ENCODE measurements at regions not wholly inside any gene's neighbourhood (a gene's known extent, or its start where the extent isn't known, plus 50 kb on each side); places are given as distances from the start of the nearest gene placed in this dataset.

DNA sequence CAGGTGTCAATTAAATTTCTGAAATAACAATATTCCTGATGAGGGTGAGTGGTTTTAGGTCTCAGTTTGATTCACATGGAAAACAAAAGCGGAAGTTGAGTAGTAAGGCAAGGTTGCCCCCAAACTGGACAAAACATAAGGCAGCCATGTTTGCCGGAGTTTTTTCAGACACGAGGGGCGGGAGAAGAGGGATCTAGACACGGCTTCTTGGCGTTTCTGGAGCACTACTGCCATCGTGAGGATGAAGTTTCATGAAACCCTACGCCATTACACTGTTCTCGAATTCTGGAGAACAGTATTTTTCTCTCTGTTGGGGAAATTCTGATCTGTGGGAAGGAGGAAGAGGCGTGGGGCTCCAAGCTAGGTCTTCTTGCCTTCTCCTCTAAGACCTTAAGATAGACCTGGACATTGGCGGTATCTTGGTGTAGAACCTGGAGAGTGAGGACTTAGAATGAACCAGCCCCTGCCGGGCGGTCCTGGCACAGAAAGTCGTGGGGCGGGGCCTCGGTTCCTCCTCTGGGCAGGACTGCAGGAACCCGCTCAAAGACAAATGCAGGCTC lies 160.3 kb downstream of the OR13H1 start:
- no peak for DNase-seq (ENCODE audit: low spot score)

DNA sequence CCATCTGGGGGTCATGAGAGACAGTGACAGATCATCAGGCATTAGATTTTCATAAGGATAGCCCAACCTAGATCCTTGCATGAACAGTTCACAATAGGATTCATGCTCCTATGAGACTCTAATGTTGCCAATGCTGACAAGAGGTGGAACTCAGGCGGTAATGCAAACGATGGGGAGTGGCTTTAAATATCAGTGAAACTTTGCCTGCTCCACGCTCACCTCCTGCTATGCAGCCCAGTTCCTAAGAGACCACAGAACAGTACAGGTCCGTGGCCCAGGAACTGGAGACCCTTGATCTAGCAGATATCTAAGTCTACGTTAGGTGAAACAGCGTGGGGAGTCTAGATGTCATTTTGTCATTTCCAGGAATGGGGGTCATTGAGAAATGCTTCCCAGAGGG lies 165.7 kb downstream of the OR13H1 start:
- DNase-seq (ENCODE audit: low spot score) = no peak

DNA sequence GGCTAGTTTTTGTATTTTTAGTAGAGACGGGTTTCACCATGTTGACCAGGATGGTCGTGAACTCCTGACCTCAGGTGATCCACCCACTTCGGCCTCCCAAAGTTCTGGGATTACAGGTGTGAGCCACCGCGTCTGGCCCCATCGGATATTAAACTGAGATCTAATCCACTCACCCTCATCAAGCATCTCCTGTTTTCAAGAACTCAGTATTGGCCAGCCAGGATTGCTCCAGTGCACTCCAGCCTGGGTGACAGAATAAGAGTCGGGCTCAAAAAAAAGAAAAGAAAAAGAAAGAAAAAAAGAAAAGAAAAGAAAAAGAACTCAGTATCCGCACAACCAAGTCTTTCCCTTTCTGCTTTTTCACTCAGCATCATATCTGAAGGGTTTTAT lies 167.6 kb downstream of the OR13H1 start:
- no peak for DNase-seq (ENCODE audit: low spot score)

DNA sequence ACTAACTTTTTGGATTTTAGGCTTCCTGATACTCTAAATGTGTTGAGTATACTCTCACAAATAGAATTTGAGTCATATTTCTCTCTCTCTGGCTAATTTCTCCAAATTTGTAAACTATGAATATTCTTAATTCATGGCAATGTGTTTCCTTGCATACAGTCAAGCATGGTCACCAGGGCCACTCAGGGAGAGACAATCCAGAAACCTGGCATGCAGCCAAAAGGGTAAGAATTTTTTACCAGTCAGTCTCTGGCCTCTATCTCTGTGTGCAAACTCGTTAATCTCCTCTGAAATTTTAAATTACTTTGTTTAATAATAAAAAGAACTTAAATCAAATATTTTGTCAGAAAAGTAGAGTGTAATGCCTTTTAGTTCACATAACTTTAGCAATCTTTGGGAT lies 179.8 kb downstream of the OR13H1 start:
- DNase-seq (ENCODE audit: low spot score) = no peak

DNA sequence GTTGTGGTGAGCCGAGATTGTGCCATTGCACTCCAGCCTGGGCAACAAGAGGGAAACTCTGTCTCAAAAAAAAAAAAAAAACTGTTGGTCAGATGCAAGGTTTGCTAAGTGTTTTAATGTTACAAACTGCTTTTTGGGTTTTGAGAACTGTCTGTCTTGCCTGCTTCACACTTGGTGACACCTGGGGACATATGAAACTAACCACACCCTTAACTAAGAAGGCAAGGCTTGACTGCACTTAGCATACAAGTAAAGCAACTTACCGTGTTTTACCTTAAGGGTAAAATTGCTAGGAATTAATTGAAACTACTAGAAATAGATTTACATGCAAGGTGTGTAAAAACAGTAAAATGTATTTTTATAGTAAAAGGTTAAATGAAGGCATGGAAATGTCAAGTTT lies 180.4 kb downstream of the OR13H1 start:
- DNase-seq (ENCODE audit: low spot score) = no peak

DNA sequence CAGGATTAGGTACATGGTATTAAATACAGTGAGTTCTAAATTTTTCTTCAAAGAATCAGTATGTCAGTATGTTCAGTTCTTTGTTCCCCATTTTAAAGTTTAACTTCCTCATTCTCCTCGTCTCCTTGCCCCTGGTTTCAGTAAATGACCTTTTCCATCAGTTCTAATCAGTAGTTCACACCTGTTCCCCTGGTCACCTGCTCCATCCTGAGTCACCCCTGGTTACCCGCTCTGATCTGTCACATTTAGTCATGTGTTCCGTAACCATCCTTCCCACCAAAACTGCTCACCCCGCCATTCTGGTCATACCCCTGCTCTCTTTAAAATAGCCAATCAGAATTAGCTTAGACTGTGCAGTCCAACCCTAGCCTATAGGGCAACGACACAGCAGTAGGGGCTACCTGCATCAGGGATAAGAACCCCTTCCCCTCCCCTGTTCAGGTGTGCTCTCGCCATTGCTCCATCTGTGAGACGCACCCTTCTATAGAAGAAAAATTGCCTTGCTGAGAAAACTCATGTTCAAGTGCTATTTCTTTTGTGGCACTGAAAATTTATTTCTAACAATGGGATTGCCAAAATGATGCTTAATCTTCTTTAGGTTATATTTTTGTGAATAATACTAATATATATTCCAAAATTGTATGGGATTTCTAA lies 181.3 kb downstream of the OR13H1 start:
- DNase-seq (ENCODE audit: low spot score) = no peak

DNA sequence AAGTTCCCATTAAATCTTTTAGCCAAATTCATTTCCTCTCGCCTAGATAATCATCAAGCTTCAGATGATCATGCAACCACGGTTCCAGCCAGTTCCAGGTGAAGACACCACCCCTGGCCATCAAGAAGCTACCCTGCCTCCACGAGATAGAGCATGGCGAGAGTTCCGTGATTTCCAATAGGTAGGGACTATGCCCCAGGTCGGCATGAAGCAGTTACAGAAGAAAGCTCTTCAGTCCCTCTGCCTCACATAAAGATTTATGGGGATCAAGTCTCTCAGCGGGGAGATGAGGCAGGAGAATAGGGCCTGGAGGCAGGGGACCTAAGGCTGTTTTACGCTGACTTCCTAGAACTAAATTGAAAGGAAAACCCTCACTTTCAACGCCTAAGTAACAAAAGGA lies 183.9 kb downstream of the OR13H1 start:
- DNase-seq (ENCODE audit: low spot score) = no peak

DNA sequence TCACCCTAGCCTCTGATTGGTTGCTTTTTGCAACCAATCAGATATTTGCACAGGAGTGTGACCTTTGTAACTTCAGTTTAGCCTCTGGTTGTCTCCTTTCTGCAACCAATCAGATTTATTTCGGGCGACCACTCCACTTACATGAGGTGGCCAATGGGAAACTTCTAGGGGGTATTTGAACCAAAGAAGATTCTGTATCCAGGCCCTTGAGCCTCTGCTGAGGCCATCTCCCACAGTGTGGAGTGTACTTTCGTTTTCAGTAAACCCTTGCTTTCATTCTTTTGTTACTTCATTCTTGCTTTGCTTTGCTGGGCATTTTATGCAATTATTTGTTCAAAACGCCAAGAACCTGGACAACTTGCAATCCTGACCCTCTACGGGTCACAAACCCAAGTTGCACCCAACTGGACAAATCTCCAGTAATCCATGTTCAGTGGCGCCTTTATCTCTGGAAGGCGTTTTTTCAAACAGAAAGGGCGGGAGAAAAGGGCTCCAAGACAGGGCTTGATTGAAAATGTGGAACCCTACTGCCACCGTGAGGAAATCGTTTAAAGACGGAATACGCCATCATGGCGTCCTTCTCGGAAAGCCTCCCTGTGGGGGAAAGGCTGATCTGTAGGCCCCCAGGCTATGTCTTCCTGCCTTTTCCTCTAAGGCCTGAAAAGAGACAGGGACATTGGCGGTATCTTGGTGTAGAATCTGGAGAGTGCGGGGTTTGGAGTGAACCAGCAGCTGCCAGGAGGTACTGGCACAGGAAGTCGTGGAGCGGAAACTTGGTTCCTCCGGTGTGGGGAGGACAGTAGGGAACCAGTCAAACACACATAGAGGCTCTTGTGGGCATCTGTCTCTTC lies 184.6 kb downstream of the OR13H1 start:
- no peak for DNase-seq (ENCODE audit: low spot score)

DNA sequence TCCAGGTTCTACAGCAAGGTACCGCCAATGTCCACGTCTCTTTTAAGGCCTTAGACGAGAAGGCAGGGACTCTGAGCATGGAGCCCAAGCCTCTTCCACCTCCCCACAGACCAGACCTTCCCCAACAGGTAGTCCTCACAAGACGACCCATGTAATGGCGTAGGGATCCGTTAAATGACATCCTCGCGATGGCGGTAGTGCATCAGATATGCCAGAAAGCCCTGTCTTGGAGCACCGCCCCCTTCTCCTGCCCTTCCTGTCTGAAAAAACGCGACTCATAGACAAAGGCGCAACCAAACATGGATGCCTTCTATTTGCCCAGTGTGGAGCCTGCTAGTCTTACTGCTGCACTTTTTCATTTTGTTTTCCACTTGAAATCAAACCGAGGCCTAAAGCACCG lies 185.4 kb downstream of the OR13H1 start:
- no peak for DNase-seq (ENCODE audit: low spot score)

DNA sequence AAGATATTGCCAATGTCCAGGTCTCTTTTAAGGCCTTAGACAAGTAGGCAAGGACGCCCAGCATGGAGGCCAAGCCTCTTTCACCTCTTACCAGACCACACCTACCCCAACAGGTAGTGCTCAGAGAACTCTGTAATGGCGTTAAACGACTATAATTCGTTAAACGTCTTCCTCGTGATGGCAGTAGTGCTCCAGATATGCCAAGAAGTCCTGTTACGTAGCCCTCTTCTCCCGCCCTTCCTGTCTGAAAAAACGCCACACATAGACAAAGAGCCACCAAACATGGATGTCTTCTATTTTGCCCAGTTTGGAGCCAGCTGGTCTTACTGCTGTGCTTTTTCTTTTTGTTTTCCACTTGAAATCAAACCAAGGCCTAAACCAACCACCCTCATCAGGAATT lies 190.7 kb downstream of the OR13H1 start:
- DNase-seq (ENCODE audit: low spot score) = no peak

DNA sequence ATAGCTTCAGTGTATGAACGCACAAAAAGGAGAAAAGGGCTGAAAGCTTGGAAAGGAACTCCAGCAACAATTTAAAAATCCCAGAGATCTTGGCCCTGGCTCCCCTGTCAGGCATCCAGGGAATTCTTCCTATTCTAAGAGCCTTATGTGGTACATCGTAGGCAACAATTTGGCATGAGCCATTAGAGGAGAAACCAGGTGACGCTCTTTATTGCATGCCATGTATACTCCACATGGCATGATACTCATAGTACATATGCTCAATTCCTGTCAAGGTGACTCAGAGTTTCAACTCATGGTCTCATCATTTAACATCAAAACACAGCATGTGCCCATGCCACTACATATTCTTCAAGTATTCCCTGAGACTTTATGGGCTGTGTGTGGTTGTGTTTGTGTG lies 191.3 kb downstream of the OR13H1 start:
- DNase-seq (ENCODE audit: low spot score) = no peak

DNA sequence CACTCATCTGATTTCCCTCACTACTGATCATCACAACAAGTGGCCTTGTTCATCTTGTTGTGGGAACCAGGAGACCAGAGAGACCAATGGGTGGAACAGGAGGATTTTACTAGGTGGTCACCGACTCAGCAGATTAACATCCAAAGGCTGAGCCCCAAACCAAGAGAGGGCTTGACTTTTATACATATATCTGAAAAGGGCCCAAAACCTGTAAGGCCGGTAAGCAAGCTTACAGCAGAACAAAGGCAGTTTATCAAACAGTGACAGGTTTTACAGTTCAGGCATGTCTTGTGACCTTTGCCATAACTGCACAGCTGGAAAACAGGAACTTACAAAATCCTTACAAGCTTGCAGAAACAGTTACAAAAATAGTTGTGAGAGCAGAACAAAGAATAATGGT lies 195.9 kb downstream of the OR13H1 start:
- no peak for DNase-seq (ENCODE audit: low spot score)

DNA sequence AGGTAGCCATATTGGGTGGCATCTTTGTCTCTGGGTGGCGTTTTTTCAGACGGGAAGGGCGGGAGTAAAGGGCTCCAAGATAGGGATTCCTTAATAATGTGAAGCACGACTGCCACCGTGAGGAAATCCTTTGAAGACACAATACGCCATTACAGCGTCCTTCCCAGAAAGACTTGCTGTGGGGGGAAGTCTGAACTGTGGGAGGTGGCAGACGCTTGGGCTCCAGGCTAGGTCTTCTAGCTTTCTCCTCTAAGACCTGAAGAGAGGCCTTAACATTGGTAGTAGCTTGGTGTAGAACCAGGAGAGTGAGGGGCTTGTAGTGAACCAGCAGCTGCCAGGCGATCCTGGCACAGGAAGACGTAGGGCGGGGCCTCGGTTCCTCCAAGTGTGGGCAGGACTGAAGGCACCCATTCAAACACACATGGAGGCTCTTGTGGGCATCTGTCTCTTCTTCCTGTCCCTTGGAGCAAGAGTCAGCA lies 197.3 kb downstream of the OR13H1 start:
- no peak for DNase-seq (ENCODE audit: low spot score)

DNA sequence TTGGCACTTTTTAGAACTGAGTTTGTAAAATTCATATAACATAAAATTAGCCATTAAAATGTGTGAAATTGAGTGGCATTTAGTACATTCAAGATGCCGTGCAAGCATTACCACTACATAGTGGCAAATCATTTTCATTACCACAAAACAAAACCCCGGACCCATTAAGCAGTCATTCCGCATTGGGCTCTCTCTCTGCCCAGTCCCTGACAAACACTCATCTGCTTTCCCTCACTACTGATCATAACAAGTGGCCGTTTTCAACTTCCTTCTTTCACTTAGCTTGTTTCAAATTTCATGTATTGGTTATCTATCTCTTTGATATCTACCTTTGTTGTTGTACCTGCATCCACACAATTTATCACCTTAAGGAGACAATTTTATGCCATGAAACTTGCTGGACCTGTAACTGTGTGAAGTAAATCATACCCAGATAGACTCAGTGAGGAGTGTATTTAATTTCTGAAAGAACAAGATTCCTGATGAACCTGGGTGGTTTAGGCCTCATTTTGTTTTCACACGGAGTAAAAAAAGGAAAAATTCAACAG lies 202.1 kb downstream of the OR13H1 start:
- DNase-seq (ENCODE audit: low spot score) = no peak

DNA sequence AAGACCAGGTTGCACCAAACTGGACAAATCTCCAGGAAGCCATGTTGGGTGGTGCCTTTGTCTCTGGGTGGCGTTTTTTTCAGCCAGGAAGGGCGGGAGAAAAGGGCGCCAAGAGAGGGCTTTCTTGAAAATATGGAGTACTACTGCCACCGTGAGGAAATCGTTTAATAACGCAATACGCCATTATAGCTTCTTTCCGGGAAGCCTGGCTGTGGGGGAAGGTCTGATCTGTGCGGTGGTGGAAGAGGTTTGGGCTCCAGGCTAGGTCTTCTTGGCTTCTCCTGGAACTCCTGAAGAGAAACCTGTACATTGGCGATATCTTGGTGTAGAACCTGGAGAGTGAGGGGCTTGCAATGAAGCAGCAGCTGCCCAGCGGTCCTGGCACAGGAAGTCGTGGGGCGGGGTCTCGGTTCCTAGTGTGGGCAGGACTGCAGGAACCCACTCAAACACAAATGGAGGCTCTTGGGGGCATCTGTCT lies 202.7 kb downstream of the OR13H1 start:
- no peak for DNase-seq (ENCODE audit: low spot score)

DNA sequence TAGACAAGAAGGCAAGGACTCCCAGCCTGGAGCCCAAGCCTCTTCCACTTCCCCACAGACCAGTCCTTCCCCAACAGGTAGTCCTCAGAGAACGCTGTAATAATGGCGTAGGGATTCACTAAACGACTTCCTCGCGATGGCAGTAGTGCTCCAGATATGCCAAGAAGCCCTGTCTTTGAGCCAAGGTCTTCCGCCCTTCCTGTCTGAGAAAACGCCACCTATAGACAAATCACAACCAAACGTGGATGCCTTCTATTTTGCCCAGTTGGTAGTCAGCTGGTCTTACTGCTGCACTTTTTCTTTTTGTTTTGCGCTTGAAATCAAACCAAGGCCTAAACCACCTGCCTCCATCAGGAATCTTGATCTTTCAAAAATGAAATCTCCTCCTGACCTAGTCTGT lies 203.3 kb downstream of the OR13H1 start:
- DNase-seq (ENCODE audit: low spot score) = no peak

DNA sequence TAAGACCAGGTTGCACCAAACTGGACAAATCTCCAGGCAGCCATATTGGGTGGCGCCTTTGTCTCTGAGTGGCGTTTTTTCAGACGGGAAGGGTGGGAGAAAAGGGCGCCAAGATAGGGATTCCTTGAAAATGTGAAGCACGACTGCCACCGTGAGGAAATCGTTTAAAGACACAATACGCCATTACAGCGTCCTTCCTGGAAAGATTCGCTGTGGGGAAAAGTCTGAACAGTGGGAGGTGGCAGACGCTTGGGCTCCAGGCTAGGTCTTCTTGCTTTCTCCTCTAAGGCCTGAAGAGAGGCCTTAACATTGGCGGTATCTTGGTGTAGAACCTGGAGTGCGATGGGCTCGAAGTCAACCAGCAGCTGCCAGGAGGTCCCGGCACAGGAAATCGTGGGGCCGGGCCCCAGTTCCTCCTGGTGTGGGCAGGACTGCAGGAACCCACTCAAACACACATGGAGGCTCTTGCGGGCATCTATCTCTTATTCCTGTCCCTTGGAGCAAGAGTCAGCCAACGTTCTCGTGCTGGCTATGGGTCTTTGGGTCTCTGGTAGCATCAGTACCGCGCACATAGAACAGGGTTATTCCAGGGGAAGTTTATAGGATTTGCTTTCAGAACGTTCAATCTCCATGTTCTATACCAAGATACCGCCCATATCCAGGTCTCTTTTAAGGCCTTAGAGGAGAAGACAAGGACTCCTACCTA lies 208.8 kb downstream of the OR13H1 start:
- no peak for DNase-seq (ENCODE audit: low spot score)

DNA sequence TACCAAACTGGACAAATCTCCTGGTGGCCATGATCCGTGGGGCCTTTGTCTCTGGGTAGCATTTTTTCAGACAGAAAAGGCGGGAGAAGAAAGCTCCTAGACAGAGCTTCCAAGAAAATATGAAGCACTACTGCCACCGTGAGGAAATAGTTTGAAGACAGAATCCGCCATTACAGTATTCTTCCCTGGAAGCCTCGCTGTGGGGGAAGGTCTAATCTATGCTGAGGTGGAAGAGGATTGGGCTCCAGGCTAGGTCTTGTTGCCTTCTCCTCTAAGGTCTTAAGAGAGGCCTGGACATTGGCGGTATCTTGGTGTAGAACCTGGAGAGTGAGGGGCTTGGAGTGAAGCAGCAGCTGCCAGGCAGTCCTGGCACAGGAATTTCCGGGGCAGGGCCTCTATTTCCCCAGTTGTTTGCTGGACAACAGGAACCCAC lies 218.9 kb downstream of the OR13H1 start:
- DNase-seq (ENCODE audit: low spot score) = no peak

DNA sequence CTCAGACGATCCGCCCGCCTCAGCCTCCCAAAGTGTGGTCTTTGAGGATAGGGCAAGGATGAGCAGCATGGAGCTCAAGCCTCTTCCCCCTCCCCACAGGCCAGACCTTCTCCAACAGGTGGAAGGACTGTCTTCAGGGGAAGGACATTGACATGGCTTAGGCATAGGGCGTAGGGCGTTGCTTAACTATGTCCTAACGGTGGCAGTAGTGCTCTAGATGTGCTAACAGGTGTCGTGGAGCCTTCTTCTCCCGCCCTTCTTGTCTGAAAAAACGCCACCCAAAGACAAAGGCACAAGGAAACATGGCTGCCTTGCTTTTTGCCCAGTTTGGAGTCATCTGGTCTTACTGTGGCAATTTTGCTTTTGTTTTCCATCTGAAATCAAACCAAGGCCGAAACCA lies 219.8 kb downstream of the OR13H1 start:
- DNase-seq (ENCODE audit: low spot score) = no peak

DNA sequence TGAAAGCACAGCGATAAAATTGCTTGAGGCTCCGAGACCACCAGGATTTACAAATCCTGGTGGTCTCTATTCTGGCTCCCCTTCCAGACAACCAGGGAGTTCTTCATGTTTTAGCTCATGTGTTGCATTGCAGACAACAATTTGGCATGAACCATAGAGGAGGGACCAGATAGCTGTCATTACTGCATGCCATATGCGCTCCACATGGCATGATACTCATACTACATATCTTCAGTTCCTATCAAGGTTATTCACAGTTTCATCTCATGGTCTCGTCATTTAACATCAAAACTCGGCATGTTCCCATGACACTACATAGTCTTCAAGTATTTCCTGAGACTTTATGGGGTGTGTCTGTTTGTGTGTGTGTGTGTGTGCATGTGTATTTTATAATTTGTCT lies 220.3 kb downstream of the OR13H1 start:
- DNase-seq (ENCODE audit: low spot score) = no peak

DNA sequence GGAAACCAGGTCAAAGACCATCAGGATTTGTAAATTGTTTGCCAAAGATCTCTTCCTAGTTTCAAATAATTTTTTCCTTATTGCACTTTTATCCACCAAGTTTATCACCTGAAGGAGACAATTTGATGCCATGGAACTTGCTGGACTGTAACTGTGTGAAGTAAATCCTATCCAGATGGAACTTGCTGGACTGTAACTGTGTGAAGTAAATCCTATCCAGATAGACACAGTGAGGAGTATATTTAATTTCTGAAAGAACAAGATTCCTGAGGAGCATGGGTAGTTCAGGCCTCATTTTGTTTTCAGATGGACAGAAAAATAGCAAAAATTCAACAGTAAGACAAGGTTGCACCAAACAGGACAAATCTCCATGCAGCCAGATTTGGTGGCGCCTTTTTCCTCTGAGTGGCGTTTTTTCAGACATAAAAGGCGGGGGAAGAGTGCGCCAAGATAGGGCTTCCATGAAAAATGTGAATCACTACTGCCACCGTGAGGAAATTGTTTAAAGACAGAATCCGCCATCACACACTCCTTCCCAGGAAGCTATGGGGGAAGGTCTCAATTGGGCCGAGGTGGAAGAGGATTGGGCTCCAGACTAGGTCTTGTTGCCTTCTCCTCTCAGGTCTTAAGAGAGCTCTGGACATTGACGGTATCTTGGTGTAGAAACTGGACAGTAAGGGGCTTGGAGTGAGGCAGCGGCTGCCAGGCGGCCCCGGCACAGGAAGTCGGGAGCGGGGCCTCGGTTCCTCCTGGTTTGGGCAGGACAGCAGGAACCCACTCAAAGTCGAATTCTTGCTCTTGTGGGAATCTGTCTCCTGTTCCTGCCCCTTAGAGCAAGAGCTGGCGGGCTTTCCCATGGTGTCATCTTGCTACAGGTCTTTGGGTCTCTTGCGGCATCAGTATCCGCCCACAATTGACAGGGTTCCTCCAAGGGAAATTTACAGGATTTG lies 234.7 kb downstream of the OR13H1 start:
- no peak for DNase-seq (ENCODE audit: low spot score)

Measured in hematopoietic multipotent progenitor cell treated with erythropoietin and hydrocortisone succinate and interleukin-3 and kit ligand, for 15 days (in vitro differentiated cells).